AG09319 (cell line): ENCODE measurements at regions not wholly inside any gene's neighbourhood (a gene's known extent, or its start where the extent isn't known, plus 50 kb on each side); places are given as distances from the start of the nearest gene placed in this dataset.
"Not testable (repeated sequence)": the region's sequence is repeated elsewhere in the genome, so short reads cannot be mapped to it uniquely, and the experiment has no call there.

Experiments used
- DNase-seq: peaks from one replicate; pipeline ENCODE4 v3.0.0-alpha.2; 2010; ENCODE audit warnings: low read depth; ENCODE audit errors: extremely low read depth
- CTCF ChIP-seq: IDR thresholded peaks from 2 replicates; pipeline ENCODE4 v1.5.1; 2011; ENCODE audit warnings: low read depth, mild to moderate bottlenecking, inconsistent platforms, low read length, moderate library complexity

- no peak for DNase-seq
- no peak for TF ChIP-seq CTCF
These were observed 1794.1 kb upstream of the RAG2 start for GRCh38 chr11:38392176-38392575.

DNA sequence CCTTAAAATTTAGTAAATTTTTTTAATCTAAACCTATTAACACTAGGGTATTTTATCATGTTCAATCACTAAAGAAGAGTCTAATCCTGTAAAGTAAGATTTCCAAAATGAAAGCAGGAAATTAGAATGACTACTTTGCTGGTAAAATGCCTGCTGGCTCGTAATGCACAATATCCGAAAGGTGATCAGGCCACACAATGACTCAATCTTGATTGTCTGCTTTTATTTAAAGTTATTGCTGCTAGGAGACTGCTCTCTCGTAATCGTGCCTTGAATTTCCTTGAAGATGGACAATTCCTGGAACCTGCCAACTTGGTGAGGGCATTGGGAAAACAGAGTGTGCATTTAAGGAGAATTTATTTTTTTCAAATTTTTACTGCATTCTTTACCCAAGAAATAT is 1786.5 kb upstream of the RAG2 start:
- DNase-seq = peak; percentile 8
- no peak for TF ChIP-seq CTCF

DNA sequence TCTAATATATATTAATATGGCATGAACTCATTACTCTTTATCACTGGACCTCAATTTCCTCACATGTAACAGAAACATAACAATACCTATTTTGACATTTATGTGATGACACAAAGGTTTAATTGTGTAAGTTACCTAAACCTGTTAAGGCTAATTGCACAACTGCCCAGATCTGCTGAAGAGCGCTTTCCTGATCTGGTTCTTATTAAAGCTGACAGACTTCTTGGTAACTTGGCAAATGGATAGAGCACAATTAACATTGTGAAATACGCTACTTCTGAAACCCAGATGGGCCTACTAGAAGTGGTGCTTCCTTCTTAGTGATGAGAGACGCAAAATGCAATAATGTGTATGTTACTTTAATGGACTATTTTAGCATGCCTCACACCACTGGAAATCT is 1767.2 kb upstream of the RAG2 start:
- DNase-seq = no peak
- TF ChIP-seq CTCF = no peak

- no peak for TF ChIP-seq CTCF
- DNase-seq = no peak
These were observed 1758.2 kb upstream of the RAG2 start for GRCh38 chr11:38356255-38356654.

DNA sequence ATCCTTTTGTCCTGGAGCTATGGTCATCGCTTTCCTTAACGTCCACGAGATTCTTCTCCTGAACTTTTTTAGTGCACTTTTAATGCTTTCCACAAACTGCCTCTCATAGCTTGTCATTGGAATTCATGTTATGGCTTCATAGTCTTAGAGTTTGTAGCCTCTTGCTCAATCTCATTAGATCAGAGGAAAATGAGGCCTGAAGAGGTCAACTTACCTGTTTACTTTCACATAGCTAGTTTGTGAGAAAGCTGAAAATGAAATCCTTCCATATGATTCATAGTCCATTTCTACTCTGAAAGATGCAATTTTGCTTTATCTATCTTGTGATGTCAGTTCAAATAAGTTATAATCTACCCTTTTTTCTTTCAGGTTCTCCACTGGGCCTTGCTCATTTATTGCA is 1747.2 kb upstream of the RAG2 start:
- TF ChIP-seq CTCF = no peak
- DNase-seq = no peak

GRCh38 chr11:38341612-38342011 is 1743.6 kb upstream of the RAG2 start:
- not testable (repeated sequence) for DNase-seq

DNA sequence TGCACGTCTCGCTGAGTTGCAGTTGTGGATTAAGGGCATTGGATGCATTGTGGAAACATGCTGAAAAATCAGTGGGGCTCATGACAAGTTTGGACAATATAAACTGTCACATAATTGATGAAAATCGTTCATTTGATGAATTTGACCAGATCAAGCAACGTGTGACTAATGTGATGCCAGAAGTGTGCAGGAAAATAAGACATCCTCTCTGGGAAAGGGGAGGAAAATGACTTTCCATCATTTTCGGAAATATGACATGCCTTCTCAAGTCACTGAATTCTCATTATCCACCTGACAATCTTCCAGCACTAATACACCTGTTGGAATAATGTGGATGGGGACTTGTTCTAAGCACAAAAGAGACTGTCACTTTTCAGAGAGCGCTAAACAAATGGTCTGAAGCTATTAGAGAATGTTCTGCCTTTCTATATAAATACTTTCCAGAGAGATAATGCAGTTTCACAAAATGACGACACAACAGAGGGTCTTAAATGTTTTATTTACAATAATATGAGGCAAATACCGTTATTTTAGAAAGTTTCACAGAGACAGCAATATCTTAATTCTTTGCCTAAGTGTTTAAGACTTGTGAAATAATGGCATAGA is 1741.9 kb upstream of the RAG2 start:
- TF ChIP-seq CTCF = no peak

DNA sequence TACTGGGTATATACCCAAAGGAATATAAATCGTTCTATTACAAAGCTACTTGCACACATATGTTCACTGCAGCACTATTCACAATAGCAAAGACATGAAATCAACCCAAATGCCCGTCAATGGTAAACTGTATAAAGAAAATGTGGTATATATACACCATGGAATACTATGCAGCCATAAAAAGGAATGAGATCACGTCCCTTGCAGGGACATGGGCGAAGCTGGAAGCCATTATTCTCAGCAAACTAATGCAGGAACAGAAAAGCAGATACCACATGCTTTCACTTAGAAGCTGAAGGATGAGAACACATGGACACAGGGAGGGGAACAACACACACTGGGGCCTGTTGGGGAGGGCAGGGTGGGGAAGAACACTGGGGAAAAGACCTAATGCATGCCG is 1740.0 kb upstream of the RAG2 start:
- DNase-seq = not testable (repeated sequence)

More for the DNA sequence above, 1741.9 kb upstream of the RAG2 start:
- DNase-seq = no peak
